AG04450 (cell line): ENCODE measurements at regions not wholly inside any gene's neighbourhood (a gene's known extent, or its start where the extent isn't known, plus 50 kb on each side); places are given as distances from the start of the nearest gene placed in this dataset.

Experiments used
- CTCF ChIA-PET: fragments of 300-600, 350-600 bp; formaldehyde crosslinking; extraction: SDS; loops from one replicate; lab custom pipeline; 2022; ENCODE audit warnings: antibody characterized with exemption, inconsistent platforms; lab: Charles Lee
- POLR2A ChIA-PET: fragments of 350-600 bp; formaldehyde crosslinking; extraction: SDS; loops from one replicate; lab custom pipeline; 2021; ENCODE audit warnings: antibody characterized with exemption, inconsistent platforms; lab: Yijun Ruan, JAX
- DNase-seq: peaks from one replicate; pipeline ENCODE4 v3.0.0-alpha.2; 2011; ENCODE audit warnings: low read depth, low spot score
- H3K27ac ChIP-seq: one replicate; pipeline ENCODE4 v1.5.1; 2012; ENCODE audit warnings: low read depth, low read length, control low read depth
- H3K27me3 ChIP-seq: one replicate; pipeline ENCODE4 v1.6.0; 2012; ENCODE audit warnings: low read length; ENCODE audit not compliant: control insufficient read depth, insufficient read depth
- H3K4me3 ChIP-seq: 2 replicates; pipeline ENCODE4 v1.5.1; 2011; ENCODE audit warnings: mild to moderate bottlenecking, low read depth, low read length, control low read depth
- H3K9me3 ChIP-seq: 2 replicates; pipeline ENCODE4 v1.5.1; 2012; ENCODE audit warnings: low read length; ENCODE audit not compliant: control insufficient read depth, insufficient read depth
- TF ChIP-seq, protein P1 (sequence below): IDR thresholded peaks from 2 replicates; pipeline ENCODE4 v1.5.1; 2011; ENCODE audit warnings: low read depth, low read length, control low read depth, inconsistent platforms

- peak; percentile 39 for DNase-seq
- Histone ChIP-seq H3K27ac (peak overlapping the region; percentile 83), H3K9me3 (no peaks in the 10 kb centered on the region), H3K27me3 (no peaks in the 10 kb centered on the region), H3K4me3 (no peak overlapping the region)
- CTCF ChIA-PET = interaction anchor here (1.3 kb wide), 1 partner anchor 418 kb away, joined by 5 read pairs; no protein-coding TSS in a partner anchor
- TF ChIP-seq, protein P1, sequence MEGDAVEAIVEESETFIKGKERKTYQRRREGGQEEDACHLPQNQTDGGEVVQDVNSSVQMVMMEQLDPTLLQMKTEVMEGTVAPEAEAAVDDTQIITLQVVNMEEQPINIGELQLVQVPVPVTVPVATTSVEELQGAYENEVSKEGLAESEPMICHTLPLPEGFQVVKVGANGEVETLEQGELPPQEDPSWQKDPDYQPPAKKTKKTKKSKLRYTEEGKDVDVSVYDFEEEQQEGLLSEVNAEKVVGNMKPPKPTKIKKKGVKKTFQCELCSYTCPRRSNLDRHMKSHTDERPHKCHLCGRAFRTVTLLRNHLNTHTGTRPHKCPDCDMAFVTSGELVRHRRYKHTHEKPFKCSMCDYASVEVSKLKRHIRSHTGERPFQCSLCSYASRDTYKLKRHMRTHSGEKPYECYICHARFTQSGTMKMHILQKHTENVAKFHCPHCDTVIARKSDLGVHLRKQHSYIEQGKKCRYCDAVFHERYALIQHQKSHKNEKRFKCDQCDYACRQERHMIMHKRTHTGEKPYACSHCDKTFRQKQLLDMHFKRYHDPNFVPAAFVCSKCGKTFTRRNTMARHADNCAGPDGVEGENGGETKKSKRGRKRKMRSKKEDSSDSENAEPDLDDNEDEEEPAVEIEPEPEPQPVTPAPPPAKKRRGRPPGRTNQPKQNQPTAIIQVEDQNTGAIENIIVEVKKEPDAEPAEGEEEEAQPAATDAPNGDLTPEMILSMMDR = no peak
- POLR2A ChIA-PET = interaction anchor here (0.6 to 1.7 kb wide), 5 partner anchors 13 to 253 kb away, joined by 3 to 4 read pairs (median 3); no protein-coding TSS in a partner anchor
Observed at GRCh38 chr2:37459095-37459981, 114.9 kb downstream of the QPCT start.

- CTCF ChIA-PET = interaction anchor here (1.3 kb wide), 1 partner anchor 416 kb away, joined by 5 read pairs; no protein-coding TSS in a partner anchor
Observed at GRCh38 chr2:37460896-37461229, 116.4 kb downstream of the QPCT start.

GRCh38 chr2:37464067-37464466 lies 119.6 kb downstream of the QPCT start:
- POLR2A ChIA-PET = no interaction called here

More at GRCh38 chr2:37460896-37461229, 116.4 kb downstream of the QPCT start:
- no peak for DNase-seq
- Histone ChIP-seq H3K9me3 (no peaks in the 10 kb centered on the region), H3K27ac (peak overlapping the region; percentile 83), H3K4me3 (no peak overlapping the region), H3K27me3 (no peaks in the 10 kb centered on the region)
- POLR2A ChIA-PET = interaction anchor here (1.7 kb wide), 1 partner anchor 11 kb away, joined by 4 read pairs; no protein-coding TSS in a partner anchor
- TF ChIP-seq, protein P1 = no peak

DNA sequence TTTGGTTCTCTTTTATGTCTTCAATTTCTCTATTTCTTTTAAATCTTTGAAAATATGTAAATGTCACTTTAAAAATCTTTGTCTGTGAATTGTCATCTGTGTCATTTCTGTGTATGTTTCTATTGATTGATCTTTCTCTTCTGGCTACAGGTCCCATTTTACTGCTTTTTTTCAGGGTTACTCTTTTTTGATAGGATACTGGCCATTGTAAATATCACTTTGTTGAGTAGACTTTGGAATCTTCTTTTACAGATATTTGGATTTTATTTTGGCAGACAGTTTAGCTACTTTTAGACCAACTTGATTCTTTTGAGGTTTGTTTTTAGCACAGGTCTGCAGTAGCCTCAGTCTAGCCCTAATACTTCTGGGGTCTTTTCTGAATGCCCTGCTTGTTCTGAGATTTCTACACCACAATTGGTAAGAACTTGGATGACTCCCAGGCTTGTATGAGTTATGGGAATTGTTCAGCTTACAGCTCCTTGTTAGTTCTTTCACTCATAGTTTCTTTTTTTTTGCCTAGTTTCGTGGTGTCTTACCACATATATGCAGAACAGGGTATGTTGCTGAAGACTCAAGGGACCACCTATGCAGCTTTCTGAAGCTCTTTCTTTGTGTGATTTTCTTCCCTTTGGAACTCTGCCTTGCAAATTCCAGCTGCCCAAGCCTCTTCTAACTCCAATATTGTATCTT lies 122.2 kb downstream of the QPCT start:
- POLR2A ChIA-PET = no interaction called here
- Histone ChIP-seq H3K9me3 (no peaks in the 10 kb centered on the region), H3K4me3 (no peak overlapping the region), H3K27me3 (no peaks in the 10 kb centered on the region), H3K27ac (no peak overlapping the region)
- no peak for DNase-seq
- CTCF ChIA-PET = interaction anchor here (1.2 kb wide), 1 partner anchor 52 kb away, joined by 3 read pairs; no protein-coding TSS in a partner anchor
- TF ChIP-seq, protein P1 = no peak

More at GRCh38 chr2:37464067-37464466, 119.6 kb downstream of the QPCT start:
- CTCF ChIA-PET = no interaction called here
- Histone ChIP-seq H3K4me3 (no peak overlapping the region), H3K9me3 (no peaks in the 10 kb centered on the region), H3K27me3 (no peaks in the 10 kb centered on the region), H3K27ac (no peak overlapping the region)
- no peak for DNase-seq
- TF ChIP-seq, protein P1 = no peak
